ENCODE measurements at regions not wholly inside any gene's neighbourhood (a gene's known extent, or its start where the extent isn't known, plus 50 kb on each side); places are given as distances from the start of the nearest gene placed in this dataset.

DNA sequence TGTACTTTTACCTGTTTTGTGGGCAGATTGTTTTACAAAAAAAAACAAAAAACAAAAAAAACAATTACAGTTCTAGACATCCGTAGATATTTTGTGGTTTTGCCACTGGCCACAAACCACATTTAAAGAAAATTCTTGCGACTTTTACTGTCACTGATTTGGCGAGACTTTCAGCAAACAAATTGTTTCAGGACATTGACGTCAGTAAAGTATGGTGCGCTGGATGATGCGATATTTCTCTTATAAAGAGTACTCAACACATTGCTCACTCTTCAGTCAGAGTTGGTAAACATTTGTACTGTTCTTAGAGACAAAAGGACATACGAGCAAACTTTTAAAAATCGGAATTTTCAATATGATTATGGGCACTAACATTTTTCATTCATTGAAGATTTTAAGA is 229.8 kb downstream of the HAO1 start:
- ATAC-seq (ENCODE audit: low read depth), result no peak
- ChIA-PET CTCF (no interaction called here), POLR2A (ENCODE audit: unreplicated experiment) (no interaction called here)
- Histone ChIP-seq H3K4me3 (ENCODE audit: insufficient read depth, low read depth, low read length) (no peak overlapping the region), H3K56ac (ENCODE audit: extremely low read depth, insufficient read depth, low read length) (no peak overlapping the region), H2BK20ac (ENCODE audit: low read depth, low read length) (no peak overlapping the region), H3K79me1 (ENCODE audit: low read depth in 1 of 2, low read length in 2 of 2) (no peaks in the 10 kb centered on the region), H2AFZ (replicated peaks; ENCODE audit: low read length, poor library complexity) (no peak overlapping the region), H2AK5ac (ENCODE audit: low read depth, low read length) (no peak overlapping the region), H3K4me1 (ENCODE audit: control insufficient read depth, insufficient read depth, low read length) (no peaks in the 10 kb centered on the region), H3K23ac (ENCODE audit: low read depth, low read length) (no peak overlapping the region), H2BK15ac (ENCODE audit: low read depth, low read length) (no peak overlapping the region), H4K5ac (ENCODE audit: low read depth, low read length) (no peak overlapping the region), H2BK5ac (ENCODE audit: low read depth, low read length, poor library complexity, severe bottlenecking) (no peak overlapping the region), H3K4ac (ENCODE audit: low read depth, low read length) (no peak overlapping the region), H4K8ac (ENCODE audit: low read depth in 2 of 2, low read length in 2 of 2) (no peak overlapping the region), H3K27ac (ENCODE audit: insufficient read depth, low read length) (no peak overlapping the region), H2BK120ac (ENCODE audit: low read depth, low read length) (no peak overlapping the region), H3K9me3 (ENCODE audit: control insufficient read depth, insufficient read depth, low read length) (no peaks in the 10 kb centered on the region), H4K20me1 (ENCODE audit: insufficient read depth, low read length) (no peaks in the 10 kb centered on the region), H3K4me2 (ENCODE audit: low read depth, low read length) (no peak overlapping the region), H3K27me3 (ENCODE audit: control insufficient read depth, insufficient read depth, low read length) (no peaks in the 10 kb centered on the region; the same call in 1 of the 2 replicates), H3K14ac (replicated peaks; ENCODE audit: low read depth, low read length) (no peak overlapping the region), H4K91ac (ENCODE audit: insufficient read depth, low read depth, low read length) (no peak overlapping the region), H3K18ac (ENCODE audit: low read depth, low read length) (no peak overlapping the region), H2AK9ac (replicated peaks; ENCODE audit: low read depth, low read length, poor library complexity) (no peak overlapping the region), H3K36me3 (ENCODE audit: control insufficient read depth, insufficient read depth, low read length) (no peaks in the 10 kb centered on the region), H3K9me1 (ENCODE audit: insufficient read depth, low read length) (no peaks in the 10 kb centered on the region), H3K9ac (ENCODE audit: low read depth, low read length) (no peak overlapping the region)
- BruUV-seq (replicated peaks), result no TSS peak
- dilution Hi-C loops (cut with HindIII; ENCODE audit: low sequenced_read_pairs, unreplicated experiment) (no loop called here), intact Hi-C loops (cut with micrococcal nuclease) (no loop called here), in situ Hi-C loops (cut with MboI; ENCODE audit: low sequenced_read_pairs) (no loop called here)
- DNase-seq, result no peak
- WGBS, 2 experiments (ENCODE audit: extremely low coverage in 2 of 2, insufficient read length in 1 of 2), result no CpG with 5 or more reads among the region's 8 CpGs
- TF ChIP-seq, protein P1, sequence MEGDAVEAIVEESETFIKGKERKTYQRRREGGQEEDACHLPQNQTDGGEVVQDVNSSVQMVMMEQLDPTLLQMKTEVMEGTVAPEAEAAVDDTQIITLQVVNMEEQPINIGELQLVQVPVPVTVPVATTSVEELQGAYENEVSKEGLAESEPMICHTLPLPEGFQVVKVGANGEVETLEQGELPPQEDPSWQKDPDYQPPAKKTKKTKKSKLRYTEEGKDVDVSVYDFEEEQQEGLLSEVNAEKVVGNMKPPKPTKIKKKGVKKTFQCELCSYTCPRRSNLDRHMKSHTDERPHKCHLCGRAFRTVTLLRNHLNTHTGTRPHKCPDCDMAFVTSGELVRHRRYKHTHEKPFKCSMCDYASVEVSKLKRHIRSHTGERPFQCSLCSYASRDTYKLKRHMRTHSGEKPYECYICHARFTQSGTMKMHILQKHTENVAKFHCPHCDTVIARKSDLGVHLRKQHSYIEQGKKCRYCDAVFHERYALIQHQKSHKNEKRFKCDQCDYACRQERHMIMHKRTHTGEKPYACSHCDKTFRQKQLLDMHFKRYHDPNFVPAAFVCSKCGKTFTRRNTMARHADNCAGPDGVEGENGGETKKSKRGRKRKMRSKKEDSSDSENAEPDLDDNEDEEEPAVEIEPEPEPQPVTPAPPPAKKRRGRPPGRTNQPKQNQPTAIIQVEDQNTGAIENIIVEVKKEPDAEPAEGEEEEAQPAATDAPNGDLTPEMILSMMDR (conservative IDR thresholded peaks at IDR 0.05; ENCODE audit: low read depth, low read length), result no peak
- TF ChIP-seq MXI1 (IDR thresholded peaks at IDR 0.05; ENCODE audit: borderline replicate concordance, low read depth, low read length) (no peak), RCOR1 (IDR thresholded peaks at IDR 0.05; ENCODE audit: insufficient replicate concordance, low read length) (no peak), RAD21 (IDR thresholded peaks at IDR 0.05; ENCODE audit: low read length) (no peak), MAZ (IDR thresholded peaks at IDR 0.05; ENCODE audit: borderline replicate concordance, low read depth, low read length) (no peak), BHLHE40 (IDR thresholded peaks at IDR 0.05; ENCODE audit: low read depth, low read length) (no peak)
